GM23338 (cell line): ENCODE measurements at regions not wholly inside any gene's neighbourhood (a gene's known extent, or its start where the extent isn't known, plus 50 kb on each side); places are given as distances from the start of the nearest gene placed in this dataset.

Experiments
- ATAC-seq: fragments of 200-7000 bp; cut with Tn5 transposase; 3 replicates; pipeline ENCODE4 v1.9.1; 2020
- DNase-seq: peaks from one replicate; pipeline ENCODE4 v3.0.0-alpha.2; 2015; ENCODE audit warnings: low spot score
- H2AFZ ChIP-seq: fragments of 200-600 bp; sonication (generic); 2 replicates; pipeline ENCODE4 v1.8.0; 2016; ENCODE audit warnings: antibody characterized with exemption, mild to moderate bottlenecking, moderate library complexity
- H3F3A ChIP-seq: fragments of 200-600 bp; sonication (generic); replicated peaks from 2 replicates; pipeline ENCODE4 v1.8.0; 2017; ENCODE audit warnings: antibody characterized with exemption, mixed run types, low read depth
- H3K27ac ChIP-seq: fragments of 200-600 bp; sonication (generic); 2 replicates; pipeline ENCODE4 v1.6.1; 2016; ENCODE audit warnings: low read depth
- H3K27me3 ChIP-seq: fragments of 200-600 bp; sonication (generic); 2 replicates; pipeline ENCODE4 v1.8.0; 2016; ENCODE audit warnings: mild to moderate bottlenecking, mixed run types, moderate library complexity; ENCODE audit not compliant: insufficient read depth
- H3K36me3 ChIP-seq: fragments of 200-600 bp; sonication (generic); 2 replicates; pipeline ENCODE4 v1.8.0; 2016; ENCODE audit warnings: mild to moderate bottlenecking; ENCODE audit not compliant: insufficient read depth
- H3K4me1 ChIP-seq: fragments of 200-600 bp; sonication (generic); 2 replicates; pipeline ENCODE4 v1.8.0; 2016; ENCODE audit warnings: mild to moderate bottlenecking, moderate library complexity; ENCODE audit not compliant: insufficient read depth
- H3K4me2 ChIP-seq: fragments of 200-600 bp; sonication (generic); 2 replicates; pipeline ENCODE4 v1.7.1; 2017; ENCODE audit warnings: mixed run types
- H3K4me3 ChIP-seq: fragments of 200-600 bp; sonication (generic); 2 replicates; pipeline ENCODE4 v1.6.1; 2016; ENCODE audit warnings: mixed run types
- H3K79me2 ChIP-seq: fragments of 200-600 bp; sonication (generic); replicated peaks from 2 replicates; pipeline ENCODE4 v1.8.0; 2017; ENCODE audit warnings: mild to moderate bottlenecking; ENCODE audit not compliant: insufficient read depth
- H3K9me2 ChIP-seq: fragments of 200-600 bp; sonication (generic); 2 replicates; pipeline ENCODE4 v1.8.0; 2017; ENCODE audit not compliant: insufficient read depth
- H4K20me1 ChIP-seq: fragments of 200-600 bp; sonication (generic); replicated peaks from 2 replicates; pipeline ENCODE4 v1.8.0; 2017; ENCODE audit warnings: mild to moderate bottlenecking; ENCODE audit not compliant: insufficient read depth
- H3K27ac Mint-ChIP-seq: 2 replicates; pipeline ENCODE4 v1.8.0; 2020; ENCODE audit warnings: inconsistent platforms, mild to moderate bottlenecking, moderate library complexity, mixed read lengths
- H3K27me3 Mint-ChIP-seq: 3 replicates; pipeline ENCODE4 v1.8.0; 2022; ENCODE audit warnings: low read depth, mild to moderate bottlenecking, moderate library complexity, mixed read lengths, inconsistent platforms; ENCODE audit not compliant: insufficient read depth, poor library complexity
- H3K36me3 Mint-ChIP-seq: 3 replicates; pipeline ENCODE4 v1.8.0; 2021; ENCODE audit warnings: low read depth, mild to moderate bottlenecking, inconsistent platforms, moderate library complexity, mixed read lengths
- H3K4me1 Mint-ChIP-seq: 3 replicates; pipeline ENCODE4 v1.8.0; 2020; ENCODE audit warnings: mild to moderate bottlenecking, inconsistent platforms, mixed read lengths
- H3K4me3 Mint-ChIP-seq: 3 replicates; pipeline ENCODE4 v1.8.0; 2021; ENCODE audit warnings: moderate library complexity, mild to moderate bottlenecking, inconsistent platforms, mixed read lengths
- H3K9me3 Mint-ChIP-seq: 3 replicates; pipeline ENCODE4 v1.8.0; 2020; ENCODE audit warnings: moderate library complexity, mild to moderate bottlenecking, inconsistent platforms, mixed read lengths
- ETS1 ChIP-seq: IDR thresholded peaks from 2 replicates; pipeline ENCODE4 v1.6.1; 2016; ENCODE audit warnings: antibody characterized with exemption
- NANOG ChIP-seq: IDR thresholded peaks from 2 replicates; pipeline ENCODE4 v1.6.1; 2016; ENCODE audit warnings: antibody characterized with exemption, borderline replicate concordance
- REST ChIP-seq: IDR thresholded peaks from one replicate; pipeline ENCODE4 v1.6.1; 2018; ENCODE audit warnings: antibody characterized with exemption; ENCODE audit not compliant: unreplicated experiment
- STAT1 ChIP-seq: IDR thresholded peaks from one replicate; pipeline ENCODE4 v1.6.1; 2016; ENCODE audit warnings: antibody characterized with exemption; ENCODE audit not compliant: unreplicated experiment
- ZNF114 ChIP-seq: fragments of 250-450 bp; sonication (Bioruptor Pico); IDR thresholded peaks from 2 replicates; pipeline ENCODE4 v1.5.0; 2020; ENCODE audit warnings: mild to moderate bottlenecking, moderate library complexity
- ZNF331 ChIP-seq: fragments of 250-450 bp; sonication (Bioruptor Pico); IDR thresholded peaks from 2 replicates; pipeline ENCODE4 v1.5.0; 2020; ENCODE audit warnings: low read depth, mild to moderate bottlenecking, moderate library complexity
- ZNF462 ChIP-seq: fragments of 250-450 bp; sonication (Bioruptor Pico); IDR thresholded peaks from 2 replicates; pipeline ENCODE4 v1.5.0; 2020; ENCODE audit warnings: mild to moderate bottlenecking, moderate library complexity

GRCh38 chr6:66860328-66860727 is 1153.3 kb upstream of the EYS start (continued):
- TF ChIP-seq ZNF462 (CRISPR knock-in tag): no peak
- TF ChIP-seq ZNF114 (CRISPR knock-in tag): no peak
- TF ChIP-seq ZNF331 (CRISPR knock-in tag): no peak

GRCh38 chr6:66858196-66858595 is 1151.2 kb upstream of the EYS start:
- Mint-ChIP-seq H3K9me3 (peaks cover 7% of the 10 kb centered on the region; the same call in 1 of the 3 replicates), H3K4me3 (no peak overlapping the region), H3K27ac (no peak overlapping the region), H3K36me3 (no peaks in the 10 kb centered on the region), H3K4me1 (no peaks in the 10 kb centered on the region), H3K27me3 (no peaks in the 10 kb centered on the region)
- Histone ChIP-seq H4K20me1 (no peaks in the 10 kb centered on the region), H3K4me2 (no peak overlapping the region), H3K36me3 (no peaks in the 10 kb centered on the region), H3F3A (no peaks in the 10 kb centered on the region), H3K27ac (no peak overlapping the region), H3K79me2 (no peaks in the 10 kb centered on the region), H3K4me3 (no peak overlapping the region), H3K4me1 (no peaks in the 10 kb centered on the region), H3K9me2 (no peaks in the 10 kb centered on the region), H3K27me3 (no peaks in the 10 kb centered on the region), H2AFZ (no peak overlapping the region)
- no peak for DNase-seq
- ATAC-seq: no peak
- TF ChIP-seq NANOG (no peak), REST (no peak), ZNF114 (CRISPR knock-in tag) (no peak), STAT1 (no peak), ETS1 (no peak)
